Esophagus muscularis mucosa (tissue), 4 donors: ENCODE measurements at regions not wholly inside any gene's neighbourhood (a gene's known extent, or its start where the extent isn't known, plus 50 kb on each side); places are given as distances from the start of the nearest gene placed in this dataset.

ENCODE experiments used
- DNase-seq: peaks from one replicate; pipeline ENCODE4 v3.0.0-alpha.2; 2017; ENCODE audit errors: extremely low spot score
- H3K27ac ChIP-seq, 4 donors: fragments of 200-600 bp; sonication (generic); replicated peaks in 1 of 4; 1 replicate in 3 of 4; 2 replicates in 1 of 4; pipeline ENCODE4 v1.5.1; 2016 to 2019; ENCODE audit warnings: mild to moderate bottlenecking in 1 of 4
- H3K27me3 ChIP-seq, 4 donors: fragments of 200-600 bp; sonication (generic); one replicate each; pipeline versions ENCODE4 v1.5.1 to v1.6.0; 2016 to 2019
- H3K36me3 ChIP-seq, 4 donors: fragments of 200-600 bp; sonication (generic); one replicate each; pipeline ENCODE4 v1.5.1; 2016 to 2019
- H3K4me1 ChIP-seq, 4 donors: fragments of 200-600 bp; sonication (generic); one replicate each; pipeline ENCODE4 v1.5.1; 2016 to 2019
- H3K4me3 ChIP-seq, 4 donors: fragments of 200-600 bp; sonication (generic); 1 replicate in 2 of 4; 2 replicates in 2 of 4; pipeline ENCODE4 v1.5.1; 2016 to 2019; ENCODE audit warnings: mild to moderate bottlenecking in 4 of 4, moderate library complexity in 1 of 4
- H3K9me3 ChIP-seq, 4 donors: fragments of 200-600 bp; sonication (generic); 1 replicate in 3 of 4; 2 replicates in 1 of 4; pipeline ENCODE4 v1.5.1; 2016 to 2019
- CTCF ChIP-seq, 3 experiments: fragments of 200-600 bp in 2 of 3; fragments of 450-650 bp in 1 of 3; sonication (generic) in 2 of 3; IDR thresholded peaks; one replicate each; pipeline ENCODE4 v1.5.1; 2017 to 2019; ENCODE audit warnings: antibody characterized with exemption in 3 of 3, mild to moderate bottlenecking in 2 of 3, moderate library complexity in 1 of 3
- EP300 ChIP-seq: sonication (generic); formaldehyde crosslinking; IDR thresholded peaks from one replicate; pipeline ENCODE4 v1.6.1; 2017; ENCODE audit warnings: antibody characterized with exemption
- POLR2A ChIP-seq: fragments of 450-650 bp; IDR thresholded peaks from one replicate; pipeline ENCODE4 v1.6.1; 2017; ENCODE audit warnings: antibody characterized with exemption, moderate library complexity, mild to moderate bottlenecking, low read depth
- POLR2AphosphoS5 ChIP-seq, 2 donors: sonication (generic); formaldehyde crosslinking; IDR thresholded peaks; one replicate each; pipeline ENCODE4 v1.6.1; 2017; ENCODE audit warnings: antibody characterized with exemption in 2 of 2
- WGBS: methylation state at CpG from one replicate; pipeline ENCODE4 v1.1.5; 2018; 5-methylcytosine and 5-hydroxymethylcytosine counted together
- intact Hi-C: fragments of 100-400 bp; cut with DNase I; formaldehyde crosslinking; loops from one replicate; pipeline ENCODE4 v1.15.1; 2023

GRCh38 chr17:34133350-34133749 is 121.7 kb upstream of the CCL2 start:
- intact Hi-C loops = no loop called here
- no peak overlapping the region for H3K4me3 ChIP-seq
- H3K36me3 ChIP-seq = no peaks in the 10 kb centered on the region
- H3K9me3 ChIP-seq = no peaks in the 10 kb centered on the region
- DNase-seq = peak; percentile 88
- WGBS = 75% methylated on average over 2 of the region's 2 CpGs
- H3K27me3 ChIP-seq = peaks cover 0 to 10% (median 0%) of the 10 kb centered on the region in 4 donors
- H3K27ac ChIP-seq = no peak overlapping the region
- TF ChIP-seq POLR2A (no peak), POLR2AphosphoS5 (IDR thresholded peaks at IDR 0.05) (no peak), EP300 (no peak), CTCF (IDR thresholded peaks at IDR 0.05) (no peak)
- no peaks in the 10 kb centered on the region for H3K4me1 ChIP-seq

- 55% methylated on average over 2 of the region's 2 CpGs for WGBS
Observed at GRCh38 chr17:34135841-34136240, 119.2 kb upstream of the CCL2 start.

GRCh38 chr17:34140006-34140405 is 115.1 kb upstream of the CCL2 start:
- Histone ChIP-seq H3K27me3 (peaks cover 0 to 13% (median 0%) of the 10 kb centered on the region in 4 donors), H3K9me3 (no peaks in the 10 kb centered on the region), H3K27ac (no peak overlapping the region), H3K4me1 (no peaks in the 10 kb centered on the region), H3K36me3 (no peaks in the 10 kb centered on the region), H3K4me3 (no peak overlapping the region)
- 74% methylated on average over 7 of the region's 8 CpGs for WGBS
- intact Hi-C loops = no loop called here
- DNase-seq = no peak
- TF ChIP-seq CTCF (IDR thresholded peaks at IDR 0.05) = no peak
- no peak for TF ChIP-seq POLR2A
- TF ChIP-seq EP300 = no peak
- TF ChIP-seq POLR2AphosphoS5 (IDR thresholded peaks at IDR 0.05) = no peak

More at GRCh38 chr17:34135841-34136240, 119.2 kb upstream of the CCL2 start:
- no peak overlapping the region for H3K4me3 ChIP-seq
- intact Hi-C loops = no loop called here
- H3K9me3 ChIP-seq = no peaks in the 10 kb centered on the region
- no peak for TF ChIP-seq POLR2A
- H3K27ac ChIP-seq = no peak overlapping the region
- H3K4me1 ChIP-seq = no peaks in the 10 kb centered on the region
- H3K36me3 ChIP-seq = no peaks in the 10 kb centered on the region
- peaks cover 0 to 13% (median 0%) of the 10 kb centered on the region in 4 donors for H3K27me3 ChIP-seq
- DNase-seq = no peak

- Histone ChIP-seq H3K4me3 (no peak overlapping the region), H3K36me3 (no peaks in the 10 kb centered on the region), H3K9me3 (no peaks in the 10 kb centered on the region), H3K4me1 (no peaks in the 10 kb centered on the region), H3K27ac (no peak overlapping the region), H3K27me3 (peaks cover 0 to 23% (median 0%) of the 10 kb centered on the region in 4 donors)
- DNase-seq = no peak
- intact Hi-C loops = no loop called here
- no peak for TF ChIP-seq POLR2AphosphoS5 (IDR thresholded peaks at IDR 0.05)
- no peak for TF ChIP-seq CTCF (IDR thresholded peaks at IDR 0.05)
- TF ChIP-seq EP300 = no peak
- no peak for TF ChIP-seq POLR2A
- 87% methylated on average over 2 of the region's 2 CpGs for WGBS
Observed at GRCh38 chr17:34141590-34141989, 113.5 kb upstream of the CCL2 start.

- 94% methylated on average over 1 of the region's 1 CpG for WGBS
- no peak for TF ChIP-seq CTCF (IDR thresholded peaks at IDR 0.05)
- TF ChIP-seq EP300 = no peak
- no peak for TF ChIP-seq POLR2AphosphoS5 (IDR thresholded peaks at IDR 0.05)
- TF ChIP-seq POLR2A = no peak
- no peaks in the 10 kb centered on the region for H3K4me1 ChIP-seq
- intact Hi-C loops = no loop called here
- no peak for DNase-seq
- peaks cover 0 to 33% (median 0%) of the 10 kb centered on the region in 4 donors for H3K27me3 ChIP-seq
- H3K9me3 ChIP-seq = no peaks in the 10 kb centered on the region
- no peaks in the 10 kb centered on the region for H3K36me3 ChIP-seq
- H3K27ac ChIP-seq = no peak overlapping the region
- H3K4me3 ChIP-seq = no peak overlapping the region
Observed at GRCh38 chr17:34143430-34143829, 111.7 kb upstream of the CCL2 start.
